Keratinocyte (primary cell): ENCODE measurements at regions not wholly inside any gene's neighbourhood (a gene's known extent, or its start where the extent isn't known, plus 50 kb on each side); places are given as distances from the start of the nearest gene placed in this dataset.

Experiments used
- DNase-seq: peaks from one replicate; pipeline ENCODE4 v3.0.0-alpha.2; 2011; ENCODE audit warnings: low read depth, missing footprints, low spot score
- FAIRE-seq: peaks from 2 replicates; lab custom pipeline; 2011; peaks lifted over from hg19 to GRCh38; lab: Jason Lieb, UNC
- H2AFZ ChIP-seq: 2 replicates; pipeline ENCODE4 v1.6.0; 2012; ENCODE audit warnings: low read length, control low read depth, inconsistent platforms; ENCODE audit not compliant: control insufficient read depth
- H3K27ac ChIP-seq: 2 replicates; pipeline ENCODE4 v1.5.1; 2011; ENCODE audit warnings: low read length; ENCODE audit not compliant: control insufficient read depth, insufficient read depth
- H3K27me3 ChIP-seq: 3 replicates; pipeline ENCODE4 v1.6.0; 2011; ENCODE audit warnings: low read length; ENCODE audit not compliant: control insufficient read depth, insufficient read depth; ENCODE audit errors: extremely low read depth
- H3K36me3 ChIP-seq, 2 experiments: 2 replicates in 1 of 2; 3 replicates in 1 of 2; pipeline ENCODE4 v1.5.1; 2011; ENCODE audit warnings: low read length in 2 of 2, mild to moderate bottlenecking in 1 of 2; ENCODE audit not compliant: control insufficient read depth in 2 of 2, insufficient read depth in 2 of 2; ENCODE audit errors: extremely low read depth in 1 of 2
- H3K4me1 ChIP-seq: 3 replicates; pipeline ENCODE4 v1.5.1; 2011; ENCODE audit warnings: low read length; ENCODE audit not compliant: control insufficient read depth, insufficient read depth; ENCODE audit errors: extremely low read depth
- H3K4me2 ChIP-seq: 3 replicates; pipeline ENCODE4 v1.6.0; 2011; ENCODE audit warnings: low read depth, low read length; ENCODE audit not compliant: control insufficient read depth, insufficient read depth; ENCODE audit errors: extremely low read depth
- H3K4me3 ChIP-seq, 3 experiments: fragments of 200-600 bp in 1 of 3; sonication (generic) in 1 of 3; 2 replicates in 2 of 3; 3 replicates in 1 of 3; pipeline ENCODE4 v1.5.1; 2011 to 2016; ENCODE audit warnings: low read length in 3 of 3, mild to moderate bottlenecking in 3 of 3, control low read depth in 2 of 3, inconsistent platforms in 1 of 3, low read depth in 1 of 3, mixed read lengths in 1 of 3, mixed run types in 1 of 3, moderate library complexity in 1 of 3; ENCODE audit not compliant: control insufficient read depth in 2 of 3, insufficient read depth in 2 of 3; ENCODE audit errors: extremely low read depth in 1 of 3
- H3K79me2 ChIP-seq: 2 replicates; pipeline ENCODE4 v1.6.0; 2012; ENCODE audit warnings: low read length; ENCODE audit not compliant: control insufficient read depth, insufficient read depth
- H3K9ac ChIP-seq: 3 replicates; pipeline ENCODE4 v1.6.0; 2011; ENCODE audit warnings: low read length; ENCODE audit not compliant: control insufficient read depth, insufficient read depth; ENCODE audit errors: extremely low read depth
- H3K9me1 ChIP-seq: 3 replicates; pipeline ENCODE4 v1.6.0; 2011; ENCODE audit warnings: low read length; ENCODE audit not compliant: control insufficient read depth, insufficient read depth; ENCODE audit errors: extremely low read depth
- H3K9me3 ChIP-seq: 2 replicates; pipeline ENCODE4 v1.5.1; 2012; ENCODE audit warnings: low read depth, low read length; ENCODE audit not compliant: control insufficient read depth
- H4K20me1 ChIP-seq: 3 replicates; pipeline ENCODE4 v1.6.0; 2011; ENCODE audit warnings: low read length; ENCODE audit not compliant: control insufficient read depth, insufficient read depth; ENCODE audit errors: extremely low read depth
- CTCF ChIP-seq, 3 experiments: IDR thresholded peaks in 1 of 3; conservative IDR thresholded peaks in 1 of 3; optimal IDR thresholded peaks in 1 of 3; 2 replicates in 2 of 3; 3 replicates in 1 of 3; pipeline versions ENCODE3 to v1.5.1; 2011; ENCODE audit warnings: low read length in 3 of 3, mild to moderate bottlenecking in 3 of 3, moderate library complexity in 2 of 3, control low read depth in 1 of 3, inconsistent platforms in 1 of 3; ENCODE audit not compliant: insufficient read depth in 2 of 3; ENCODE audit errors: extremely low read depth in 1 of 3
- EZH2 ChIP-seq: IDR thresholded peaks from one replicate; pipeline ENCODE4 v1.6.1; 2012; ENCODE audit warnings: inconsistent platforms, mild to moderate bottlenecking, low read length, moderate library complexity
- dilution Hi-C: fragments of 300-500 bp; cut with MboI; formaldehyde crosslinking; loops from one replicate; pipeline ENCODE4 v1.7.0; 2020; ENCODE audit warnings: low sequenced_read_pairs; ENCODE audit not compliant: extremely low pct_ligation_motif_present

GRCh38 chr13:73220966-73221720 is 162.3 kb downstream of the KLF5 start:
- H3K27me3 ChIP-seq: no peaks in the 10 kb centered on the region
- FAIRE-seq: no peak

GRCh38 chr13:73218181-73218580 is 159.4 kb downstream of the KLF5 start:
- Histone ChIP-seq H3K36me3 (no peaks in the 10 kb centered on the region), H3K27ac (no peak overlapping the region), H3K9me3 (no peaks in the 10 kb centered on the region), H3K9ac (no peak overlapping the region), H3K27me3 (no peaks in the 10 kb centered on the region), H3K4me2 (no peak overlapping the region), H4K20me1 (no peaks in the 10 kb centered on the region), H3K4me1 (no peaks in the 10 kb centered on the region), H2AFZ (no peak overlapping the region), H3K4me3 (no peak overlapping the region), H3K79me2 (no peaks in the 10 kb centered on the region), H3K9me1 (no peaks in the 10 kb centered on the region)
- dilution Hi-C loops: no loop called here
- DNase-seq (no peak), FAIRE-seq (no peak)
- TF ChIP-seq CTCF (optimal IDR thresholded peaks at IDR 0.05 in 1 of 3, IDR thresholded peaks at IDR 0.05 in 1 of 3, conservative IDR thresholded peaks at IDR 0.05 in 1 of 3; ENCODE audit: extremely low read depth in 1 of 3, insufficient read depth in 2 of 3, low read length in 3 of 3) (no peak), EZH2 (no peak)

More at GRCh38 chr13:73220966-73221720, 162.3 kb downstream of the KLF5 start:
- TF ChIP-seq CTCF (optimal IDR thresholded peaks at IDR 0.05 in 1 of 3, IDR thresholded peaks at IDR 0.05 in 1 of 3, conservative IDR thresholded peaks at IDR 0.05 in 1 of 3; ENCODE audit: extremely low read depth in 1 of 3, insufficient read depth in 2 of 3, low read length in 3 of 3): no peak
- TF ChIP-seq EZH2: no peak
- dilution Hi-C loops: no loop called here
- no peak for DNase-seq
- Histone ChIP-seq H3K9me3 (no peaks in the 10 kb centered on the region), H2AFZ (no peak overlapping the region), H3K9me1 (no peaks in the 10 kb centered on the region), H4K20me1 (no peaks in the 10 kb centered on the region), H3K4me1 (no peaks in the 10 kb centered on the region), H3K36me3 (no peaks in the 10 kb centered on the region), H3K9ac (no peak overlapping the region), H3K4me3 (no peak overlapping the region), H3K4me2 (no peak overlapping the region), H3K79me2 (no peaks in the 10 kb centered on the region), H3K27ac (no peak overlapping the region)
